ENCODE measurements at regions not wholly inside any gene's neighbourhood (a gene's known extent, or its start where the extent isn't known, plus 50 kb on each side); places are given as distances from the start of the nearest gene placed in this dataset.

DNA sequence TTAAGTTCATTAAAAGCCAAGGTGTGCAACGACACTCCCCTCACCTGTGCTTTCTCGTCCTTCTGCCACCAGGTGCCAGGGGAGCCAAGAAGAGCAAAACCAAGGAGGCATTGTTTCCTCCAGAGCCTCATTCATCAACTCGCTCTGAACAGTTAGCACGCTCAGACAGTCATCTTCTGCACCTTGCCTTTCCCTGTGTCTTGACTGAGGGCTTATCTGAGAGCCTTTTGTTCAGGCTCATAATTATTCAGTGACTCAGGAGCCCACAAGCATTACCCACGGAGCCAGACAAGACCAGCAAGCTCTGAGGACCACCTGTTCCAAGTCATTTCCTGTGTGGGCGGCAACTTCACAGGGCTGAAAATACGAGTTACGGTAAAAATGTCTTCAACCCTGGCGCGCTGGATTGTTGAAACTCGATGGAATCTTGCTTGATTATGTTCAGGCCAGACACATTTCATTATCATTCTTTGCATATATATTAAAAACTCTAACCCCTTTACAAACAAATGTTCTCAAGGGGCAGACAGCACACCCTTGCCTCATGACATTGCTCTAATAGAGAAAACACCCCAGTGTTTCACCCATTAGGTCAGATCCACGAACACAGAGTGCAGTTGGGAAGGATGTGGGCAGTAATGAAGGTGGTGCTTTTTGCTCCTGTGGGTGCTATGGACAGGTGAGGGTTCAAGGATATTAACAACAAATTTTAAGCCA is 89.7 kb upstream of the RUNX1 start:
- TF ChIP-seq, protein P1, sequence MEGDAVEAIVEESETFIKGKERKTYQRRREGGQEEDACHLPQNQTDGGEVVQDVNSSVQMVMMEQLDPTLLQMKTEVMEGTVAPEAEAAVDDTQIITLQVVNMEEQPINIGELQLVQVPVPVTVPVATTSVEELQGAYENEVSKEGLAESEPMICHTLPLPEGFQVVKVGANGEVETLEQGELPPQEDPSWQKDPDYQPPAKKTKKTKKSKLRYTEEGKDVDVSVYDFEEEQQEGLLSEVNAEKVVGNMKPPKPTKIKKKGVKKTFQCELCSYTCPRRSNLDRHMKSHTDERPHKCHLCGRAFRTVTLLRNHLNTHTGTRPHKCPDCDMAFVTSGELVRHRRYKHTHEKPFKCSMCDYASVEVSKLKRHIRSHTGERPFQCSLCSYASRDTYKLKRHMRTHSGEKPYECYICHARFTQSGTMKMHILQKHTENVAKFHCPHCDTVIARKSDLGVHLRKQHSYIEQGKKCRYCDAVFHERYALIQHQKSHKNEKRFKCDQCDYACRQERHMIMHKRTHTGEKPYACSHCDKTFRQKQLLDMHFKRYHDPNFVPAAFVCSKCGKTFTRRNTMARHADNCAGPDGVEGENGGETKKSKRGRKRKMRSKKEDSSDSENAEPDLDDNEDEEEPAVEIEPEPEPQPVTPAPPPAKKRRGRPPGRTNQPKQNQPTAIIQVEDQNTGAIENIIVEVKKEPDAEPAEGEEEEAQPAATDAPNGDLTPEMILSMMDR (IDR thresholded peaks at IDR 0.05; ENCODE audit: low read depth, low read length) = no peak
- TF ChIP-seq POLR2A (IDR thresholded peaks at IDR 0.05; ENCODE audit: extremely low read depth, insufficient read length) = no peak
- TF ChIP-seq, protein P2, sequence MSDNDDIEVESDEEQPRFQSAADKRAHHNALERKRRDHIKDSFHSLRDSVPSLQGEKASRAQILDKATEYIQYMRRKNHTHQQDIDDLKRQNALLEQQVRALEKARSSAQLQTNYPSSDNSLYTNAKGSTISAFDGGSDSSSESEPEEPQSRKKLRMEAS (IDR thresholded peaks at IDR 0.05; ENCODE audit: low read depth, low read length) = no peak
